ENCODE measurements at regions not wholly inside any gene's neighbourhood (a gene's known extent, or its start where the extent isn't known, plus 50 kb on each side); places are given as distances from the start of the nearest gene placed in this dataset.
A peak's percentile ranks its signal among the peaks of the same experiment; 100 is the strongest.

- no peak for TF ChIP-seq REST (IDR thresholded peaks at IDR 0.05; ENCODE audit: insufficient replicate concordance, low read depth)
- TF ChIP-seq POLR2AphosphoS5 (IDR thresholded peaks at IDR 0.05; ENCODE audit: low read depth) = no peak
- TF ChIP-seq GABPA (IDR thresholded peaks at IDR 0.05; ENCODE audit: low read depth) = no peak
- no peak for TF ChIP-seq SPI1 (IDR thresholded peaks at IDR 0.05; ENCODE audit: borderline replicate concordance, low read depth)
- no peak for TF ChIP-seq CTCF (IDR thresholded peaks at IDR 0.05; ENCODE audit: insufficient read depth, low read length)
- no peak overlapping the region for H3K27ac ChIP-seq (replicated peaks)
- peaks cover 4% of the 10 kb centered on the region for H3K27me3 ChIP-seq (ENCODE audit: insufficient read depth, poor library complexity, severe bottlenecking)
- H3K4me3 ChIP-seq (replicated peaks; ENCODE audit: insufficient read depth, low read length) = no peak overlapping the region
- DNase-seq (ENCODE audit: low read depth in 1 of 2, low spot score in 1 of 2) = no peak
Observed at GRCh38 chr1:55641947-55642346, 426.8 kb upstream of the USP24 start.

GRCh38 chr1:55640708-55641473, 425.7 kb upstream of the USP24 start:
- peak; percentile 22 to 32 for DNase-seq (ENCODE audit: low read depth in 1 of 2, low spot score in 1 of 2)
- Histone ChIP-seq H3K27ac (replicated peaks) (no peak overlapping the region), H3K27me3 (ENCODE audit: insufficient read depth, poor library complexity, severe bottlenecking) (peaks cover 4% of the 10 kb centered on the region), H3K4me3 (replicated peaks; ENCODE audit: insufficient read depth, low read length) (no peak overlapping the region)
- TF ChIP-seq REST (IDR thresholded peaks at IDR 0.05; ENCODE audit: insufficient replicate concordance, low read depth) (no peak), POLR2AphosphoS5 (IDR thresholded peaks at IDR 0.05; ENCODE audit: low read depth) (no peak), CTCF (IDR thresholded peaks at IDR 0.05; ENCODE audit: insufficient read depth, low read length) (no peak), SPI1 (IDR thresholded peaks at IDR 0.05; ENCODE audit: borderline replicate concordance, low read depth) (no peak), GABPA (IDR thresholded peaks at IDR 0.05; ENCODE audit: low read depth) (no peak)

GRCh38 chr1:55639526-55639925, 424.4 kb upstream of the USP24 start:
- H3K27ac ChIP-seq (replicated peaks) = no peak overlapping the region
- no peak for TF ChIP-seq POLR2AphosphoS5 (IDR thresholded peaks at IDR 0.05; ENCODE audit: low read depth)
- no peak for TF ChIP-seq CTCF (IDR thresholded peaks at IDR 0.05; ENCODE audit: insufficient read depth, low read length)
- TF ChIP-seq GABPA (IDR thresholded peaks at IDR 0.05; ENCODE audit: low read depth) = no peak
- no peak for TF ChIP-seq SPI1 (IDR thresholded peaks at IDR 0.05; ENCODE audit: borderline replicate concordance, low read depth)
- TF ChIP-seq REST (IDR thresholded peaks at IDR 0.05; ENCODE audit: insufficient replicate concordance, low read depth) = no peak
- H3K4me3 ChIP-seq (replicated peaks; ENCODE audit: insufficient read depth, low read length) = no peak overlapping the region
- no peak for DNase-seq (ENCODE audit: low read depth in 1 of 2, low spot score in 1 of 2)
- H3K27me3 ChIP-seq (ENCODE audit: insufficient read depth, poor library complexity, severe bottlenecking) = peaks cover 7% of the 10 kb centered on the region
